HG02798 (cell line): ENCODE measurements at regions not wholly inside any gene's neighbourhood (a gene's known extent, or its start where the extent isn't known, plus 50 kb on each side); places are given as distances from the start of the nearest gene placed in this dataset.
A peak's percentile ranks its signal among the peaks of the same experiment; 100 is the strongest.
"Not testable (repeated sequence)": the region's sequence is repeated elsewhere in the genome, so short reads cannot be mapped to it uniquely, and the experiment has no call there.

Source experiments
- ATAC-seq: cut with Tn5 transposase; IDR thresholded peaks from one replicate; pipeline ENCODE4 v1.9.1; 2021; ENCODE audit warnings: mild to moderate bottlenecking; ENCODE audit not compliant: unreplicated experiment, poor library complexity

DNA sequence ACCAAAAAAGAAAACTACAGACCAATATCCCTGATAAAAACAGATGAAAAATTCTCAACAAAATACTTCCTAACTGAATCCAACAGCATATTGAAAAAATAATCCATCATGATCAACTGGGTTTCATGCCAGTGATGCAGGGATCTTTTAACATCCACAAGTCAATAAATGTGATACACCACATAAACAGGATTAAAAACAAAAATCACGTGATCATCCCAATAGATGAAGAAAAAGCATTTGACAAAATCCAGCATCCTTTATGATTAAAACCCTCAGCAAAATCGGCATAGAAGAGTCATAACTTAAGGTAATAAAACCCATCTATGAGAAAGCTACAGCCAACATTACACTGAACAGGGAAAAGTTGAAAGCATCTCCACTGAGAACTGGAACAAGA, 107.5 kb downstream of the DCLK3 start:
- no peak for ATAC-seq

DNA sequence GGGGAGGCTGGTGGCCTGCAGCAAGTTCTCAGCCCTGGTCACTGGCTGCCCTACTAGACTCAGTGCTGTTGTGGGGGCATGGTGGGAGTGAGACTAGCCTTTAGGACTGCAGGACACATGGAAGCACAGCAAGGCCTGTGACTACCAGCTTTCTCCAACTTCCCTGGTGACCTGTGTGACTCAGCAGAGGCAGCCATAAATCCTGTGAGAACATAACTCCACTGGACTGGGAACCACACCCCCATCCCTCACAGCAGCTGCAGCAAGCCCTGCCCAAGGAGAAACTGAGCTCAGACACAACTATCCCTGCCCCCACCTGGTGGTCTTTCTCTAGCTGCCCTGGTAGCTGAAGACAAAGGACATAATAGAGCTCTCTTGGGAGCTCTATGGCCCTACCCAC, 111.3 kb downstream of the DCLK3 start:
- ATAC-seq = no peak

DNA sequence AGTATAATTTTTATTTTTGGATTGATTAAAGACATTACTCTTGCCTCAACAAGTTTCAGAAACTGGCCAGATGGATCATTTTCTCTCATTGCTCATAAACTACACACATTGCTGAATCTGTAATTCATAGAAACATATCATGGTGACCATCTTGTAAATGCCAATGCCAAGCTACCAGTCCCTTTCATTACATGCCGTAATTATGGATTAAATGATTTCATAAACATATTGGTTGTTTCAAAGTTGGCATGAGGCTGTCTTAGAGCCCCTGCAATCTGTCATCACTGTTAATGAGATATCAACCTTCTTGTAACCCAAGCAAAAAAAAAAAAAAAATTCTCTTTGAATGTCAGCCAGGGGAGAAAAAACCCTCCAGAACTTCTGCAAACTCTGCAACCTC, 112.2 kb downstream of the DCLK3 start:
- no peak for ATAC-seq

DNA sequence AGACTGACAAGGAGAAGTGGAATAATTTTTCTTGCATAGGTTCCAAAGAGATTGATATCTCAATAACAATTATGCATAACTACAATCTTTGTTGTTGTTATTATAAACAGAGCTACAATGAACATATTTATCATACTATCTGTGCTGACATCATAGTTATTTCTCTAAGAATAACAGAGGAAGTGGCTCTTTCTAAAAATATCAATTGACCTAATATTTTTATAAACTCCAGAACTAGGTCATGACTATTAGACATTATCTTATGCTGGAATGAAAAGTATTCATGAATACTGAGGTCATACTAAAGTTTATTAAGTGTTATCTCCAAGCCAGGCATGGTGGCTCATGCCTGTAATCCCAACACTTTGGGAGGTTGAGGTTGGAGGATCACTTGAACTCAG, 114.1 kb downstream of the DCLK3 start:
- ATAC-seq = no peak

- ATAC-seq = no peak
Measured at GRCh38 chr3:36649125-36649524, 115.2 kb downstream of the DCLK3 start.

- peak; percentile 76 for ATAC-seq
Measured at GRCh38 chr3:36648241-36649034, 115.9 kb downstream of the DCLK3 start.

DNA sequence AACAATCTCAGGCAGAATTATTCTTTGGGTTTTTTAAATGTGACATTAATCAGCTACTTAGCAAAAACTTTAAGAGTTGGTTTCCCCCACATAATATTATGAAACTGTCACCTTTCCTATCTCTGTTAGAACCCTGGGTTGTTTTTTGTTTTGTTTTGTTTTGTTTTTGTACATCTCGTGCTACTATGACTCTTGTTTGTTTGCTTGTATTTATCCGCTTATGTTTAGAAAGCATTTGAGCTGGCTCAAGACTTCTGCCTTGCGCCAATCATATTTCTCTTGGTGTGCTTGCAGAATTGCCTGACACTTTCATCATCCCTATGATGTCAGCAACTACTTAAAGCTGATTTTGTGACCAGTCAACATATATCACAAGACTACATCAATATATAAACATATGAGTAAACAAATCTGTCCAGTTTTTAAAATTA, 116.9 kb downstream of the DCLK3 start:
- no peak for ATAC-seq

GRCh38 chr3:36643192-36643591, 121.2 kb downstream of the DCLK3 start:
- no peak for ATAC-seq

DNA sequence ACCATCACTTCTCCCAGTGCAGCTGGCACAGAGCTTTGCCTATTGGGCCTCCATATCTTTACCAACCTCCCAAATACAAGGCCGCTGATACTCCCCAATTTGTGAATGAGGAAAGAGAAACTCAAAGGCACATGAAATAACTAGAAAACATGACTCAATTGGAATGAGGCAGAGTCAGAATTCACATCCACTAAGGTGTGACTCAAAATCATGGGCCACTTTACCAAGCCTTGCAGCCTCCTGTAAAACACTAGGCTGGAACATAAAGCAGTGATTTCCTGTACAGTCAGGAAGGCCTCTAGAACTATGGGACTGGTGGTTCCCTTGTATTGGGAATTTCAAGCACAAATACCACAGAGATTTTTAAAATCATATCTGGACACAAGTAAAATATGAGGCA, 128.6 kb downstream of the DCLK3 start:
- no peak for ATAC-seq

- not testable (repeated sequence) for ATAC-seq
Measured at GRCh38 chr3:36633897-36634296, 130.5 kb downstream of the DCLK3 start.

- no peak for ATAC-seq
Measured at GRCh38 chr3:36633060-36633459, 131.3 kb downstream of the DCLK3 start.

DNA sequence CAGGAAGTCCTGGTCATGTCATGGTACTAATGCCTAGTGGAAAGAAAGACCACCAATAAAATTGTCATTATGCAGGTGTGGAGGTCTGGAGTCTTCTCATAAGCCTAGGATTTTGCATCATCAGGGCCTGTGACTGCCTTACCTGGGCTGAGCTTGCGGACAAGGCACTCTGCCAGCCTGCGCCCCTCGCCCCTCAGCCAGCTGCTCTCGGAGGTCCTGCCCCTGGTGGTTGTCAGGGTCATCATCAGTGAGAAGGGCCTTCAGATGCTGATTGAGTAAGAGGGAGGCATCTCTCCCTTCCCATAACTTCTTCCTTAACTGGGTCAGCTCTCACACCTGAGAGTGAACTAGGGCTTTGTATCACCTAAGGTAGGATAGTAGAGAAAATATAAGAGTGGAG, 132.8 kb downstream of the DCLK3 start:
- no peak for ATAC-seq

- no peak for ATAC-seq
Measured at GRCh38 chr3:36615861-36616260, 148.5 kb downstream of the DCLK3 start.

- no peak for ATAC-seq
Measured at GRCh38 chr3:36606871-36607765, 157.2 kb downstream of the DCLK3 start.

DNA sequence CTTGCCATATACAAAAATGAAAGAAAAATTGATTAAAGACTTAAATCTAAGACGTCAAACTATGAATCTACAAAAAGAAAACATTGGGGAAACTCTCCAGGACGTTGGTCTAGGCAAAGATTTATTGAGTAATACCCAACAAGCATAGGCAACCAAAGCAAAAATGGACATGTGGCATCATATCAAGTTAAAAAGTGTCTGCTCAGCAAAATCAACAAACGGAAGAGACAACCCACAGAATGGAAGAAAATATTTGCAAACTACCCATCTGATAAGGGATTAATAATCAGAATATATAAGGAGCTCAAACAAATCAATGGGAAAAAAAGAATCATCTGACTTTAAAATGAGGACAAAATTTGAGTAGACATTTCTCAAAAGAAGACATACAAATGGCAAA, 160.9 kb downstream of the DCLK3 start:
- no peak for ATAC-seq

DNA sequence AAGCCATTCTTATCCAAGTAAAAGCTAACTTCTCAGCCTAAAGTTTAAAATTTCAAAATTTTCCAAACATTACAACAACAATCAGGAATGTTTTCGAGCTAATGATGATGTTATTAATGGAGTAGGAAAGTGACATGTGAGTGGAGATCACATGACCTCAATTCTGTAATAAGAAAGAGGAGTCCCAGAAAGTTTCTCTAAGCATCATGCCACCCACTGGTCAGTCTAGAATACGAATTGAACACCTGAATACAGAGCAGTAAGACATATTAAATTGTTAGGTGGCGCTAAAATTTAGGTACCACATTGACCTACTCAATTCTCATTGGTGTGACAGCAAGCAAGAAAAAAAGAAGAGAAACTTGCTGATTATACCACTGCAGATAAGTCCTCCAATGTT, 163.9 kb downstream of the DCLK3 start:
- ATAC-seq = no peak
